Loucy (cell line): ENCODE measurements at regions not wholly inside any gene's neighbourhood (a gene's known extent, or its start where the extent isn't known, plus 50 kb on each side); places are given as distances from the start of the nearest gene placed in this dataset.
"Not testable (repeated sequence)": the region's sequence is repeated elsewhere in the genome, so short reads cannot be mapped to it uniquely, and the experiment has no call there.

Experiments
- H2AFZ ChIP-seq: fragments of 200-600 bp; sonication (generic); 2 replicates; pipeline ENCODE4 v1.6.0; 2016; ENCODE audit warnings: antibody characterized with exemption, mild to moderate bottlenecking, low read length, moderate library complexity
- H3F3A ChIP-seq: fragments of 200-600 bp; 2 replicates; pipeline ENCODE4 v1.6.0; 2016; ENCODE audit warnings: antibody characterized with exemption, low read depth, mild to moderate bottlenecking
- H3K27me3 ChIP-seq: fragments of 200-600 bp; sonication (generic); 2 replicates; pipeline ENCODE4 v1.6.1; 2014; ENCODE audit warnings: low read length, mild to moderate bottlenecking; ENCODE audit not compliant: insufficient read depth, poor library complexity, severe bottlenecking
- H3K36me3 ChIP-seq: fragments of 200-600 bp; sonication (generic); 2 replicates; pipeline ENCODE4 v1.6.1; 2016; ENCODE audit warnings: low read length; ENCODE audit not compliant: insufficient read depth
- H3K4me1 ChIP-seq: fragments of 200-600 bp; sonication (generic); 2 replicates; pipeline ENCODE4 v1.5.1; 2014; ENCODE audit warnings: low read length, mild to moderate bottlenecking; ENCODE audit not compliant: insufficient read depth, poor library complexity, severe bottlenecking
- H3K4me2 ChIP-seq: fragments of 200-600 bp; sonication (generic); 2 replicates; pipeline ENCODE4 v1.6.0; 2014; ENCODE audit warnings: antibody characterized with exemption, low read length, low read depth, mild to moderate bottlenecking; ENCODE audit not compliant: poor library complexity, severe bottlenecking
- H3K4me3 ChIP-seq: fragments of 200-600 bp; sonication (generic); 2 replicates; pipeline ENCODE4 v1.5.1; 2014; ENCODE audit warnings: low read length, mild to moderate bottlenecking, mixed read lengths; ENCODE audit not compliant: poor library complexity, severe bottlenecking
- H3K79me2 ChIP-seq: fragments of 200-600 bp; sonication (generic); 2 replicates; pipeline ENCODE4 v1.6.1; 2014; ENCODE audit warnings: low read length; ENCODE audit not compliant: insufficient read depth
- H3K9ac ChIP-seq: fragments of 200-600 bp; sonication (generic); 2 replicates; pipeline ENCODE4 v1.6.0; 2014; ENCODE audit warnings: mild to moderate bottlenecking, low read depth, low read length, moderate library complexity; ENCODE audit not compliant: poor library complexity, severe bottlenecking
- H3K9me2 ChIP-seq: fragments of 200-600 bp; sonication (generic); replicated peaks from 2 replicates; pipeline ENCODE4 v1.6.1; 2016; ENCODE audit warnings: low read depth, low read length, mixed read lengths
- H3K9me3 ChIP-seq: fragments of 200-600 bp; sonication (generic); 2 replicates; pipeline ENCODE4 v1.6.1; 2014; ENCODE audit warnings: mild to moderate bottlenecking, antibody characterized with exemption, low read length, low read depth; ENCODE audit not compliant: insufficient read depth
- H4K20me1 ChIP-seq: fragments of 200-600 bp; sonication (generic); 2 replicates; pipeline ENCODE4 v1.6.0; 2014; ENCODE audit warnings: antibody characterized with exemption, low read length, mild to moderate bottlenecking; ENCODE audit not compliant: insufficient read depth, poor library complexity, severe bottlenecking
- CTCF ChIP-seq: fragments of 200-600 bp; sonication (generic); conservative IDR thresholded peaks from 2 replicates; pipeline ENCODE4 v1.5.1; 2014; ENCODE audit warnings: mild to moderate bottlenecking, antibody characterized with exemption, low read length
- EZH2phosphoT487 ChIP-seq: fragments of 200-600 bp; IDR thresholded peaks from 2 replicates; pipeline ENCODE4 v1.6.1; 2018; ENCODE audit warnings: antibody characterized with exemption, mild to moderate bottlenecking, moderate library complexity, borderline replicate concordance

GRCh38 chr2:13532781-13533523, 816.2 kb downstream of the TRIB2 start:
- H2AFZ ChIP-seq, H3K4me3 ChIP-seq: not testable (repeated sequence)

DNA sequence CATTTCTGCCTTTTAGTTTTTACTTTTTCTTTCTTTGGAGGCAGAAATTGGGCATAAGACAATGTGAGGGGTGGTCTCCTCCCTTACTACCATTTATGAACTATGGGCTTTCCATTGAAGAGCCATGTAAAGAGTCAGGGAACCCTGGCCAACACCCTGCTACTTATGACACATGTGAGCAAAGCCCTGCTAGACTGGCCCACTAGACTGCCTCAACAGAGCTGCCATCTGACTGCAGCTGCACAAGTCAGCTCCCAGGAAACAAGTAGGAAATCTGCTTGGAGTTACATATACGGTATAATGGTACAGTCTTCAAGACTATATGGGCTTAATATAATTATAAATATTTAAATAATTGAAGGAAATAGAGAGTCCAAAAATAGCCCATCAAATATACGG, 816.8 kb downstream of the TRIB2 start:
- no peaks in the 10 kb centered on the region for H3K27me3 ChIP-seq
- H3K4me3 ChIP-seq: no peak overlapping the region
- H3F3A ChIP-seq: no peaks in the 10 kb centered on the region
- H3K9ac ChIP-seq: no peak overlapping the region
- H3K9me3 ChIP-seq: no peaks in the 10 kb centered on the region
- no peaks in the 10 kb centered on the region for H3K79me2 ChIP-seq
- H4K20me1 ChIP-seq: no peaks in the 10 kb centered on the region
- no peaks in the 10 kb centered on the region for H3K36me3 ChIP-seq
- TF ChIP-seq EZH2phosphoT487 (no peak), CTCF (no peak)
- H2AFZ ChIP-seq: no peak overlapping the region
- H3K9me2 ChIP-seq: no peaks in the 10 kb centered on the region
- no peaks in the 10 kb centered on the region for H3K4me1 ChIP-seq
- no peak overlapping the region for H3K4me2 ChIP-seq

More at GRCh38 chr2:13532781-13533523, 816.2 kb downstream of the TRIB2 start:
- H3K36me3 ChIP-seq, H3K79me2 ChIP-seq, H3K9ac ChIP-seq, H3K4me2 ChIP-seq, H4K20me1 ChIP-seq, H3F3A ChIP-seq, H3K9me2 ChIP-seq, H3K27me3 ChIP-seq, H3K9me3 ChIP-seq, H3K4me1 ChIP-seq: not testable (repeated sequence)

- no peaks in the 10 kb centered on the region for H3K36me3 ChIP-seq
- H3K9me3 ChIP-seq: no peaks in the 10 kb centered on the region
- no peaks in the 10 kb centered on the region for H3K27me3 ChIP-seq
- no peaks in the 10 kb centered on the region for H3K9me2 ChIP-seq
- no peak for TF ChIP-seq CTCF
- TF ChIP-seq EZH2phosphoT487: no peak
- no peaks in the 10 kb centered on the region for H3K79me2 ChIP-seq
- H3K4me2 ChIP-seq: no peak overlapping the region
- H3K4me1 ChIP-seq: peaks cover 8% of the 10 kb centered on the region
- no peaks in the 10 kb centered on the region for H4K20me1 ChIP-seq
- no peak overlapping the region for H2AFZ ChIP-seq
- H3K9ac ChIP-seq: no peak overlapping the region
- no peaks in the 10 kb centered on the region for H3F3A ChIP-seq
- no peak overlapping the region for H3K4me3 ChIP-seq
These were observed 820.2 kb downstream of the TRIB2 start for GRCh38 chr2:13536941-13537340.

DNA sequence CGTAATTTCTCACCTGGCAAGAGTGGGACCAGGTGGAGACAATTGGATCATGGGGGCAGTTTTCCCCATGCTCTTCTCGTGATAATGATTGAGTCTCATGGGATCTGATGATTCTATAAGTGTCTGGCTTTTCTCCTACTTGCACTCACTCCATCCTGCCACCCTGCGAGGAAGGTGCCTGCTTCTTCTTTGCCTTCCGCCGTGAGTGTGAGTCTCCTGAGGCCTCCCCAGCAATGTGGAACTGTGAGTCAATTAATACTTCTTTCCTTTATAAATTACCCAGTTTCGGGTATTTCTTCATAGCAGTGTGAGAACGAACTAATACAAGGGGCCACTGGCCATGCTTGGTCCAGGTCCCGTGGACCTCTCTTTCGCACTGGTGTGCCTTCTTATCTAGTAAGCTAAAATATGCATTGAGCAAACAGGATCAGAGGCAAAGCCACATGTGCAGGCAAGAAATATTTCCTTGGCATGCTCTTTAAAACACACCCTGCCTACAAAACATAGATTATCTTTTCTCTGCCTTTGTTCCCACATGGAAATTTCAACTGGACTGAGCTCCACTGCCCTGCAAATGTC, 821.1 kb downstream of the TRIB2 start:
- Histone ChIP-seq H3K4me3 (no peak overlapping the region), H4K20me1 (no peaks in the 10 kb centered on the region), H3K9me3 (no peaks in the 10 kb centered on the region), H3K9ac (no peak overlapping the region), H3K27me3 (no peaks in the 10 kb centered on the region), H3K9me2 (no peaks in the 10 kb centered on the region), H3K36me3 (no peaks in the 10 kb centered on the region), H2AFZ (no peak overlapping the region), H3K4me2 (no peak overlapping the region), H3F3A (no peaks in the 10 kb centered on the region), H3K4me1 (peaks cover 15% of the 10 kb centered on the region), H3K79me2 (no peaks in the 10 kb centered on the region)
- TF ChIP-seq CTCF: no peak
- no peak for TF ChIP-seq EZH2phosphoT487
